DMS153 (cell line): ENCODE measurements at regions not wholly inside any gene's neighbourhood (a gene's known extent, or its start where the extent isn't known, plus 50 kb on each side); places are given as distances from the start of the nearest gene placed in this dataset.
A peak's percentile ranks its signal among the peaks of the same experiment; 100 is the strongest.
"Not testable (repeated sequence)": the region's sequence is repeated elsewhere in the genome, so short reads cannot be mapped to it uniquely, and the experiment has no call there.

Experiments used
- DNase-seq: peaks from one replicate; lab custom pipeline; 2025; lab: John Stamatoyannopoulos, UW

GRCh38 chr1:10940838-10941237, 71.6 kb upstream of the TARDBP start:
- DNase-seq: no peak

- peak; percentile 56 for DNase-seq
Observed at GRCh38 chr1:10941891-10942541, 70.4 kb upstream of the TARDBP start.

- no peak for DNase-seq
Observed at GRCh38 chr1:10942542-10942912, 69.9 kb upstream of the TARDBP start.

DNA sequence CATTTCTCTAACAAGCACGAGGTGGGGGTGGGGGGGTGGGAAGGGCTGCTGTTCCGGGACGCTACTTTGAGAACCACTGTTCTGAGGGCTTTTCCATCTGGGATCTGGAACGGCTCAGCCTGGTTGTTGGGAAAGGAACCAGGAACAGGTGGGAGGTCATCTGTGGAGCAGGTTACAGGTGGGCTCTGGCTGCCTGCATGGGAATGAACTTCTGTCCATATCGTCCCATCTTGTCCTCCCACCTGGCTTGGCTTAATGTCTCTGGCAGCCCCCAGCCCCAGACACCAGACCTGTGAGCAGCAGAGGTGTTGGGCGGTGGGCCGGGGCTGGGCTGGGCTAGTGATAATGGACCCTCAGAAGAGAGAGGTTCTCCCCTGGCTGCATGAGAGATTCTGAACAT, 69.4 kb upstream of the TARDBP start:
- no peak for DNase-seq

DNA sequence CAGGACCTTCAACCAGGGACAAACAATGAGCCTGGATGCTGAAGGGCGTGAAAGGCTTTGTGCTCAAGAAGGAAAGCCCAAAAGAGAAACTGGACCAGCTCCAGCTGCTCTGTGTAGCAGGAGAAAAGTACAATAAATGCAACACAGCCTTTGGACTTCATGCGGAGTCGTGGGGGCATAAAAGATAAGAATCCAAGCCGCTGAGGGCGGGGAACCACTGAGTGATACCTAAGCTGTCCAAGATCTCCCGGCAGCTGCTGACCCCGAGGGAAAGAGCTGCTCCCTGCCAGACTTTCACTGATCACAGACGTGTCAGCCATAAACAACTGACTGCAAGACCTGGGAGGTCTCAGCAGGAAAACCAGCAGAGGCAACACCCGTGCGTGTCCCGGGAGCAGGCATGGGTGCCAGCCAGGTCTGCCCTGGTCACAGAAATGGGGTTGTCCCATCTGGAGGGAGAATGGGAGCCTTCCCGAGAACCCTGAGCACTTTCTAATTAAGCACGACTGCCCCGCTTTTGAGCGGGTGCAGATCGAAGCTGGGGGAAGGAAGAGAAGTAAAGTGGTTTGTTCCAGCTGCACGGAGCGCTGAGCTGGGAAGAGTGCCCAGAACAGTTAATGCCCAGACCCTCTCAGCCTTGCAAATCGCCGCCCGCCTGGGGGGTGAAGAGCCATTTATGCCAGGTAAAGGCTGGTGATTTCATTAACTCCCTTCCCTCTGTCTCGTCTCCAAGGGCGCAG, 68.3 kb upstream of the TARDBP start:
- DNase-seq: peak; percentile 94

DNA sequence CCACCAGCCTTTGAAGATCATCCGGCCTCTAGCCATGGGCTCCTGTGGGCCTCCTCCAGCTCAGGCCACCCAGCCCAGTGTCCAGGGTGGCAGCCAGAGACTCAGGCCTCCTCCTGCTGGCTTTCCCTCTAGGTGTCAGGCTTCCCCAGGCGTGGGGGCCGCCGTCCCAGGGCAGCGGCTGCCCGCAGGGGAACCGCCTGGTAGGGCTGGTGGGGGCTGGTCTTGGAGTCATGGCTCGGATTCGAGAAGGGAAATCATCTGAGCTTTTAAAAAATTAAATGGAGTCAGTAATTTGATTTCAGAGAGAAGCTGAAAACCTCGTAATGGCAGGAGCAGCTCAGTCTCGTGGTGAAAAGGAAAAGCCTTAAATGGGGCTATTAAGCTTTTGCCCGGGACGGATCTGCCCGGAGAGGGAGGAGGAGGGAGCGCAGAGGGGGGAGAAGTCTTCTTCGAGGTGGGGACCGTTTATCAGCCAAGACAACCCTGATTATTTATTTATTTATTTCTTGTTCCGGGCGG, 66.4 kb upstream of the TARDBP start:
- DNase-seq: no peak

GRCh38 chr1:10947181-10947580, 65.3 kb upstream of the TARDBP start:
- DNase-seq: no peak

DNA sequence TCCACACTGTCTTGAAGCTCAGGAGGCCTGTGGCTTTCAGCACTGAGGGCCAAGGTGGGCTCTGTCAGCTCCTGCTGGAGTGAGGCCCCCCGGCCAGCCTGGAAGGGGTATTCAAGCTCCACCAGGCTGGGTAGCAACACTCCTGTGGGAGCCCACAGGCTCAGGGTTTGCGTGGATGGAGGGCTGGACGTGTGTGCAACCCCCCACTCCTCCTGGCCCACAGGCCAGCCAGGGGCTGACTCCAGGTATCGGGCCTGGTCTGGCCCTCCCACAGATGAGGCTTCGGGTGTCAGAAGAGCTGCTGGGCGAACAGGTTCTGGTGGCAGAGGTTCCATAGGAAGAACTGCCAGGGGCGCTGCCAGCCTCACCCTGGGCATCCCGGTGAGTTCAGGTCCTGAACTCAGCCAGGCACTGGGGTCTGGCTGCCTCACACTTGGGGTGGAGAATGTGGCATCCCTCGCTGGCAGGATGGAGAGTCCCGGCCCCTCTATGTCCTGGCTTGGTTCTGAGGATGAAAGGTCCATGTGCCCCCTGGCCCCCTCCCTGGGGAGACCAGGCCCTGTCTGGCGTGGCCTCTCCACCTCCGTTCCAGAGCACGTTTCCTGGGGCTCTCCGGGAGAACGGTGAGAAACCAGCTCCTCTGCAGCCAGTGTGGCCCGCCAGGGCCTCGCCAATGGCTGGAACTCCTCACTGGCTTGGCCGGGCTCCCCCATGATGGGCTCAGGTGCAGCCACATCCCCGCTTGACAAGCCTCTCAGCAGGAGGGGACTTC, 64.6 kb upstream of the TARDBP start:
- DNase-seq: no peak

DNA sequence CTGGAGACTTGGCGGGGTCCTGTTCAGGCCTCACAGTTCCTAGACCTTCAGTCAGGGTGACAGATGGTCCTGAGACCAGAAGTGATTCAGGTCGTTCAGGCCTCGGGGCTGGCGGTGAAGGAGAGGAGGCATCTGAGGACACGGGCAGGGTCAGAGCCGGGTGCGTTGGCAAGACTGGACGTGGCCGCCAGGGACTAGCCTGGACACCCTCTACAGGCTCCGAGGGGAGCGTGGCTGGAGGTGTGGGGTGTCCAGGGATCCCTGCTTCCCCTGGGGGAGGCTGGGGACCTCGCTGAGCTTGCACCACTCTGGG, 64.0 kb upstream of the TARDBP start:
- peak; percentile 62 for DNase-seq

DNA sequence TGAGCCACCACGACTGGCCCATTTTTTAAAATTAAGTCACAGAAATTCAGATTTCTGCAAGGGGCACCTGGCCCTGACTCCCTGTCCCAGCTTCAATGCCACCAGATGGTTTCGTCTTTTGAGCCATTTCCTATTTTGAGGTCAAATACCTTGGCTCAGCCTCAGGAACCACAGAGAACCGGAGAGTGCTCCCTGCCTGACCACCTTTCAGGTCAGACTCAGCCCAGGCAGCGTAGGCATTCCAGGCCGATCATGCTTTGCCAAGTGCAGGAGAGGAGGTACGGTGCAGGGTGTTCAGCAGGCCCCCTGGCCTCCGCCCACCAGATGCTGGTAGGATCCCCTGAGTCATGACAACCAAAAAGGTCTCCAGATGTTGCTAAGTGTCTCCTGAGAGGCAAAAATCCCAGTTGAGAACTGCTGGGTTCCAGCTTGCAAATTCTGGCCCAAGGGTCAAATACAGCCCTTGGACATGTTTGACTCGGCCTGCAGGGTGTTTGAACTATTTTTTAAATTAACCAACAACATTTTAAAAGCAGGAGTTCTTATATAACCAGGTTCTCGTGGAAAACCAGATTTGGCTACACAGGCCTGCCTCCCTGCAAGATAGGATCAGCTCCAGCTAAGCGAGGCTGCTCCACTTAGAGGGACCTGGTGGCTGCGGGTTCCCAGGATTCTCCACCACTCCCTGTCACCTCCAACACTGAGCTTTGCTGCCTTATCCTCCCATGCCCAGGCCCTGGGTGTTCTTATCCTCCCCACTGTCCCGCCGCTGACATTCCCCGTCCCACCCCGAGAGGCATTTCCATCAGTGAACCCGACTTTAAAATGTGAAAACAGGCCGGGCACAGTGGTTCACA, 61.9 kb upstream of the TARDBP start:
- DNase-seq: no peak

GRCh38 chr1:10951298-10951697, 61.2 kb upstream of the TARDBP start:
- DNase-seq: not testable (repeated sequence)

- no peak for DNase-seq
Observed at GRCh38 chr1:10951961-10952360, 60.5 kb upstream of the TARDBP start.

- DNase-seq: no peak
Observed at GRCh38 chr1:10953505-10954193, 58.8 kb upstream of the TARDBP start.

DNA sequence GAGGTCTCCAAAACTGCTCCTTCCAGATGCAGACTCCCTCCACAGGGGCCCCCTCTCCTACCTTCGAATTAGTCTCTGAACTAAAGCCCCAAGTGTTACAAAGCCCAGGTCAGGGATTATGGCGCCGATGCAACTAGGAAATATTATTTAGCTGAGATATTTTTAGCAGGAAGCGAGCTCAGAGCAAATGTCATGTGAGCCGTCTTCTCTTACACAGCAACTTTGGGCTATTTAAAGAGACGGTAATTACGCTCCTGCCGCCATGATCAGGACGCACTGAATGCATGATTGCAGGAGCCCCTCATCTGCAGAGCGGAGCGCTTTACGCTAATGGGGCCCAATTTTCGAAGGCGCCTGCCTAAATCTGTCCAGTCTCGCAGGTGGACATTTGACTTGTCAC, 55.3 kb upstream of the TARDBP start:
- DNase-seq: no peak

GRCh38 chr1:10958614-10959013, 53.8 kb upstream of the TARDBP start:
- peak; percentile 100 for DNase-seq

- peak; percentile 92 for DNase-seq
Observed at GRCh38 chr1:10960411-10961299, 51.8 kb upstream of the TARDBP start.

- no peak for DNase-seq
Observed at GRCh38 chr1:10961300-10961833, 51.1 kb upstream of the TARDBP start.

GRCh38 chr1:10962483-10962882, 50.0 kb upstream of the TARDBP start:
- DNase-seq: peak; percentile 99
